DND-41 (cell line): ENCODE measurements at regions not wholly inside any gene's neighbourhood (a gene's known extent, or its start where the extent isn't known, plus 50 kb on each side); places are given as distances from the start of the nearest gene placed in this dataset.

ENCODE experiments used
- ATAC-seq: fragments of 200-7000 bp; cut with Tn5 transposase; 3 replicates; pipeline ENCODE4 v1.9.1; 2021; ENCODE audit warnings: low read depth; ENCODE audit not compliant: insufficient read depth
- DNase-seq: peaks from one replicate; pipeline ENCODE4 v3.0.0-alpha.2; 2020
- H2AFZ ChIP-seq: 2 replicates; pipeline ENCODE4 v1.6.0; 2012; ENCODE audit warnings: low read depth, low read length
- H3K27ac ChIP-seq: 2 replicates; pipeline ENCODE4 v1.5.1; 2012; ENCODE audit warnings: low read length, inconsistent platforms
- H3K27me3 ChIP-seq: fragments of 200-600 bp; sonication (generic); 2 replicates; pipeline ENCODE4 v1.6.0; 2012; ENCODE audit warnings: low read length, mild to moderate bottlenecking, inconsistent platforms; ENCODE audit not compliant: insufficient read depth, poor library complexity
- H3K36me3 ChIP-seq: 2 replicates; pipeline ENCODE4 v1.5.1; 2012; ENCODE audit warnings: low read length, inconsistent platforms; ENCODE audit not compliant: insufficient read depth
- H3K4me1 ChIP-seq: 2 replicates; pipeline ENCODE4 v1.5.1; 2012; ENCODE audit warnings: mild to moderate bottlenecking, low read length; ENCODE audit not compliant: insufficient read depth
- H3K4me2 ChIP-seq: 2 replicates; pipeline ENCODE4 v1.6.0; 2012; ENCODE audit warnings: mild to moderate bottlenecking, moderate library complexity, low read length, inconsistent platforms; ENCODE audit not compliant: insufficient read depth
- H3K4me3 ChIP-seq, 2 experiments: fragments of 200-600 bp in 1 of 2; shearing (Covaris generic) in 1 of 2; 2 replicates each; pipeline ENCODE4 v1.5.1; 2012 to 2016; ENCODE audit warnings: inconsistent platforms in 2 of 2, low read length in 2 of 2, mild to moderate bottlenecking in 2 of 2, low read depth in 1 of 2, moderate library complexity in 1 of 2
- H3K79me2 ChIP-seq: 2 replicates; pipeline ENCODE4 v1.6.0; 2012; ENCODE audit warnings: low read length, inconsistent platforms; ENCODE audit not compliant: insufficient read depth
- H3K9ac ChIP-seq: 2 replicates; pipeline ENCODE4 v1.6.0; 2012; ENCODE audit warnings: low read depth, mild to moderate bottlenecking, inconsistent platforms, low read length, moderate library complexity
- H3K9me3 ChIP-seq: 2 replicates; pipeline ENCODE4 v1.5.1; 2012; ENCODE audit warnings: low read length, moderate library complexity, mild to moderate bottlenecking, inconsistent platforms; ENCODE audit not compliant: insufficient read depth, severe bottlenecking
- H4K20me1 ChIP-seq: 2 replicates; pipeline ENCODE4 v1.6.0; 2012; ENCODE audit warnings: low read length; ENCODE audit not compliant: insufficient read depth
- CTCF ChIP-seq: IDR thresholded peaks from 2 replicates; pipeline ENCODE4 v1.5.1; 2012; ENCODE audit warnings: borderline replicate concordance, low read length, moderate library complexity, mild to moderate bottlenecking; ENCODE audit not compliant: poor library complexity, severe bottlenecking; ENCODE audit errors: extremely low read depth
- EZH2 ChIP-seq: IDR thresholded peaks from 3 replicates; pipeline ENCODE4 v1.6.1; 2012; ENCODE audit warnings: borderline replicate concordance, low read depth, mild to moderate bottlenecking, moderate library complexity, low read length, inconsistent platforms; ENCODE audit not compliant: severe bottlenecking

- H3K9ac ChIP-seq, result no peak overlapping the region
- H3K79me2 ChIP-seq, result no peaks in the 10 kb centered on the region
- TF ChIP-seq CTCF (no peak), EZH2 (no peak)
- no peak overlapping the region for H2AFZ ChIP-seq
- no peak overlapping the region for H3K27ac ChIP-seq
- no peaks in the 10 kb centered on the region for H3K9me3 ChIP-seq
- H3K4me2 ChIP-seq, result no peak overlapping the region
- no peaks in the 10 kb centered on the region for H3K27me3 ChIP-seq
- H3K36me3 ChIP-seq, result no peaks in the 10 kb centered on the region
- DNase-seq (no peak), ATAC-seq (no peak)
- no peaks in the 10 kb centered on the region for H4K20me1 ChIP-seq
- H3K4me3 ChIP-seq, result no peak overlapping the region
- H3K4me1 ChIP-seq, result no peaks in the 10 kb centered on the region
These were observed 69.0 kb upstream of the MSX2 start for GRCh38 chr5:174655351-174655750.

GRCh38 chr5:174664180-174664850 is 60.1 kb upstream of the MSX2 start:
- Histone ChIP-seq H3K4me2 (no peak overlapping the region), H3K79me2 (no peaks in the 10 kb centered on the region), H3K27ac (no peak overlapping the region), H4K20me1 (no peaks in the 10 kb centered on the region), H3K9ac (no peak overlapping the region), H2AFZ (no peak overlapping the region), H3K4me3 (no peak overlapping the region), H3K36me3 (no peaks in the 10 kb centered on the region), H3K27me3 (no peaks in the 10 kb centered on the region), H3K4me1 (no peaks in the 10 kb centered on the region), H3K9me3 (no peaks in the 10 kb centered on the region)
- ATAC-seq (no peak), DNase-seq (no peak)
- no peak for TF ChIP-seq CTCF
- TF ChIP-seq EZH2, result no peak

DNA sequence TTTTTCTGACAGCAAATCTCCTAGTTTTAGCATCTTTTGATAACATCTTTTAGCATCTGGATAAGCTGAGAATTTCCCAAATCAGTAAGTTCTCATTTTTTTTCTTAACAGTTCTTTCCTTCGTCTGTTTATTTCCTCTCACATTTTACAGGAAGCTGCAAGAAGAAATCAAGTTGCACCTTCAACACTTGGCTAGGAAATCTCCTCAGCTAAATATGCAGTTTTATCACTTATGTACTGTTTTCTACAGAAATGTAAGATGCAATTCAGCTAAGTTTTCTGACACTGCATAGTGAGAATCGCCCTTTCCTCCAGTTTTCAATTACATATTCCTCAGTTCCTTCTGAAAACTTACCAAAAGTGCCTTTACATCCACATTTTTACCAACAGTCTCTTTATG is 59.0 kb upstream of the MSX2 start:
- no peak overlapping the region for H3K4me2 ChIP-seq
- no peaks in the 10 kb centered on the region for H3K27me3 ChIP-seq
- H3K9ac ChIP-seq, result no peak overlapping the region
- TF ChIP-seq CTCF, result no peak
- TF ChIP-seq EZH2, result no peak
- H3K9me3 ChIP-seq, result no peaks in the 10 kb centered on the region
- no peaks in the 10 kb centered on the region for H3K79me2 ChIP-seq
- no peak overlapping the region for H2AFZ ChIP-seq
- ATAC-seq (no peak), DNase-seq (no peak)
- no peak overlapping the region for H3K4me3 ChIP-seq
- no peaks in the 10 kb centered on the region for H3K36me3 ChIP-seq
- no peak overlapping the region for H3K27ac ChIP-seq
- H3K4me1 ChIP-seq, result no peaks in the 10 kb centered on the region
- no peaks in the 10 kb centered on the region for H4K20me1 ChIP-seq
